ENCODE measurements at regions not wholly inside any gene's neighbourhood (a gene's known extent, or its start where the extent isn't known, plus 50 kb on each side); places are given as distances from the start of the nearest gene placed in this dataset.
"Not testable (repeated sequence)": the region's sequence is repeated elsewhere in the genome, so short reads cannot be mapped to it uniquely, and the experiment has no call there.

DNA sequence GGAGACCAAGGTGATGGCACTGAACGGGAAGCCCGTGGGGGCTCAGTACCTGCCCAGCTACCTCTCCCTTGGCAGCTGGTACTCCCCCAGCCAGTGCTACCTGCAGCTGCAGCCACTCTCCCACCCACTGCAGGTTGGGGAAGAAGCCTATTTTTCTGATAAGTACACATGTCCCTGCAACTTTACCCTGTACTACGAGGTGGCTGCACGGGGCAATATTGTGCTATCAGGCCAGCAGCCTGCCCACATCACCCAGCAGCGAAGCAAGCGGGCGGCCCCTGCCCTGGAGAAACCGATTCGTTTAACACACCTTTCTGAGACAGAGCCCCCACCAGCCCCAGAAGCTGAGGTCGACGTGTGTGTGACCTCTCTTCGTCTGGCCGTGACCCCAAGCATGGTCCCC lies 1246.2 kb upstream of the PHF14 start:
- TF ChIP-seq, protein P1, sequence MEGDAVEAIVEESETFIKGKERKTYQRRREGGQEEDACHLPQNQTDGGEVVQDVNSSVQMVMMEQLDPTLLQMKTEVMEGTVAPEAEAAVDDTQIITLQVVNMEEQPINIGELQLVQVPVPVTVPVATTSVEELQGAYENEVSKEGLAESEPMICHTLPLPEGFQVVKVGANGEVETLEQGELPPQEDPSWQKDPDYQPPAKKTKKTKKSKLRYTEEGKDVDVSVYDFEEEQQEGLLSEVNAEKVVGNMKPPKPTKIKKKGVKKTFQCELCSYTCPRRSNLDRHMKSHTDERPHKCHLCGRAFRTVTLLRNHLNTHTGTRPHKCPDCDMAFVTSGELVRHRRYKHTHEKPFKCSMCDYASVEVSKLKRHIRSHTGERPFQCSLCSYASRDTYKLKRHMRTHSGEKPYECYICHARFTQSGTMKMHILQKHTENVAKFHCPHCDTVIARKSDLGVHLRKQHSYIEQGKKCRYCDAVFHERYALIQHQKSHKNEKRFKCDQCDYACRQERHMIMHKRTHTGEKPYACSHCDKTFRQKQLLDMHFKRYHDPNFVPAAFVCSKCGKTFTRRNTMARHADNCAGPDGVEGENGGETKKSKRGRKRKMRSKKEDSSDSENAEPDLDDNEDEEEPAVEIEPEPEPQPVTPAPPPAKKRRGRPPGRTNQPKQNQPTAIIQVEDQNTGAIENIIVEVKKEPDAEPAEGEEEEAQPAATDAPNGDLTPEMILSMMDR (IDR thresholded peaks at IDR 0.05; ENCODE audit: borderline replicate concordance, extremely low read depth, low read length, poor library complexity, severe bottlenecking), result not testable (repeated sequence)
- TF ChIP-seq EZH2 (IDR thresholded peaks at IDR 0.05; ENCODE audit: borderline replicate concordance, low read depth, low read length, severe bottlenecking), result not testable (repeated sequence)
